ENCODE measurements at regions not wholly inside any gene's neighbourhood (a gene's known extent, or its start where the extent isn't known, plus 50 kb on each side); places are given as distances from the start of the nearest gene placed in this dataset.
A peak's percentile ranks its signal among the peaks of the same experiment; 100 is the strongest.

DNA sequence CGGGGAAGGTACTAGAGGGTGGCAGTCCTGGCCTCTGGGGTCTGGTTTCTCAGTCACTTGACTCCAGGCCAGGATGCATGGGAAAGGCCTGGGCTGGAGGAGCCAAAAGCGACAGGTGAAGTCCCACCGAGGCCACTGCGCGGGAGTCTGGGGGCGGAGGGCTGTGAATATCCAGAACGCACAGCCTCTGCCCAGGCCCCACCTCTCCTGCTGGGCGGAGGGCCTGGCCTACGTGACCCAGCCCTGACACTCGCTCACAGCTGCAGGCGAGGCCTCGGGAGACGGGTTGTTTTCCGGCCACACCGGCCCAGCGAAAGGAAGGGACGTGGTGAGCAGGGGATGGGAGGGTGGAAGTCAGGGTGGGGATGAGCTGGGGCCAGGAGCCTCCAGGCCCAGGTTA, 91.2 kb downstream of the RFLNA start (continued):
- TF ChIP-seq, protein P1, sequence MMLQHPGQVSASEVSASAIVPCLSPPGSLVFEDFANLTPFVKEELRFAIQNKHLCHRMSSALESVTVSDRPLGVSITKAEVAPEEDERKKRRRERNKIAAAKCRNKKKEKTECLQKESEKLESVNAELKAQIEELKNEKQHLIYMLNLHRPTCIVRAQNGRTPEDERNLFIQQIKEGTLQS (CRISPR knock-in tag; conservative IDR thresholded peaks at IDR 0.05): no peak

DNA sequence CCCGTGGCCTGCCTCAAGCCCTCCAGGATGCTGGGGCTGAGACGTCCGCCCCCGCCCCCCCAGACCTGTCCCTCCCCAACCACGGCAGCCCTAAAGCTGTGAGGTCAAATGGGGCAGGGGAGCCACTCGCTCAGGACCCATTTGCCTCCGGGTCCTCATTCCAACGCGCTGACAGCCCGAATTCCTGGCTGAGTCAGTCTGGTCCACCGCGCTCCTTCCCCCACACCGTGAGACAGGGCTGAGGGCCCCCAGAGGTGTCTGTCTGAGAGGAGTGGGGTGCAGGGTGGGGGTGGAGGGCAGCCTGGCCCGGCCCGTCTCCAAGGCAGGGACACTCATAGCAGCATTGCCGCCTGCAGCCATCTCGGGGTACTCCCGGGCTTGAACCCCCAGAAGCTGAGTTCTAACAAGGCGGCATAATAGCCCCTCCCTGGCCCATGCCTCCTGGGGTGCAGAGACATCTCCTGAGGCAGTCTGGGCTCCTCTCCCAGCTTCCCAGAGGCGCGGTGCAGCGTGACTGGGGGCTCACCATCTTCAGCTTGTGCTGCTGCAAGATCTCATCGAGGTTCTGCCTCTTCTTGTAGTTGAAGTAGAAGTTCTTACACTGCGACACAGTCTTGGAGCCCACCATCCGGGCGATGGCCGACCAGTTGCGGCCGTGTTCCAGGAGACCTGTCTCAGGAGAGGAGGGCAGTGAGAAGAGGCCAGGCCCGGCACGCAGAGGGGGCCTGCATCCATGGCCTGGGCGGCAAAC, 90.5 kb downstream of the RFLNA start:
- POLR2A ChIA-PET: no interaction called here

DNA sequence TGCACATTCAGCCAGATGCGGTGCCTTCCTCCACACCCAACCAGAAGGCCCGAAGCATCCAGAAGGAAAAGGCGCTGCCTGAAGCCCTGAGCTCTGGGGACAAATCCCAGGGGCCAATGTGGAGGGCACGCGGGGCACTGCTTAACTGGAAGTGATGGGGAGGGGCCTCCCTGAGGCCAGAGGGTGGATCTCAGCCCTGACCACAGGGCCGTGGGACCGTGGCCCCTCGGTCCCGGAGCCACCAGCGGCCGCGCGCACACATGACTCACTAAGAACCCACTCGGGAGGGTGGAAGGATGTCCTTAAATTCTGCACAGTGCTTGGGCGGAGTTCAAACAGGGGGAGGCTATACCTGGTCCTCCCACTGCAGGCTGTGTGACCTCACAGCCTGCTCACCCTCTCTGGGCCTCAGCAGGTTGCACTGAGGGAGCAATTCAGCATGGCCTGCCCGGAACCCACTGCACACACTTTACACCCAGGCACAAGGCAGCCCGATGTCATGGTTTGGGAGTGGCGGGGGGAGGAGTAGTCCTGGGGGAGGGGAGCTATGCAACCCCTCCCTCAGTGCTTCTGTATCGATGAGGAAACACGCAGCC, 89.5 kb downstream of the RFLNA start:
- ChIA-PET POLR2A (no interaction called here), CTCF (no interaction called here)
- TF ChIP-seq, protein P2, sequence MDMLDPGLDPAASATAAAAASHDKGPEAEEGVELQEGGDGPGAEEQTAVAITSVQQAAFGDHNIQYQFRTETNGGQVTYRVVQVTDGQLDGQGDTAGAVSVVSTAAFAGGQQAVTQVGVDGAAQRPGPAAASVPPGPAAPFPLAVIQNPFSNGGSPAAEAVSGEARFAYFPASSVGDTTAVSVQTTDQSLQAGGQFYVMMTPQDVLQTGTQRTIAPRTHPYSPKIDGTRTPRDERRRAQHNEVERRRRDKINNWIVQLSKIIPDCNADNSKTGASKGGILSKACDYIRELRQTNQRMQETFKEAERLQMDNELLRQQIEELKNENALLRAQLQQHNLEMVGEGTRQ (CRISPR knock-in tag; IDR thresholded peaks at IDR 0.05): no peak
- TF ChIP-seq, protein P3, sequence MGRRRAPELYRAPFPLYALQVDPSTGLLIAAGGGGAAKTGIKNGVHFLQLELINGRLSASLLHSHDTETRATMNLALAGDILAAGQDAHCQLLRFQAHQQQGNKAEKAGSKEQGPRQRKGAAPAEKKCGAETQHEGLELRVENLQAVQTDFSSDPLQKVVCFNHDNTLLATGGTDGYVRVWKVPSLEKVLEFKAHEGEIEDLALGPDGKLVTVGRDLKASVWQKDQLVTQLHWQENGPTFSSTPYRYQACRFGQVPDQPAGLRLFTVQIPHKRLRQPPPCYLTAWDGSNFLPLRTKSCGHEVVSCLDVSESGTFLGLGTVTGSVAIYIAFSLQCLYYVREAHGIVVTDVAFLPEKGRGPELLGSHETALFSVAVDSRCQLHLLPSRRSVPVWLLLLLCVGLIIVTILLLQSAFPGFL (CRISPR knock-in tag; IDR thresholded peaks at IDR 0.05; ENCODE audit: borderline replicate concordance): no peak
- TF ChIP-seq NR2C2 (CRISPR knock-in tag; IDR thresholded peaks at IDR 0.05) (no peak), GTF2I (CRISPR knock-in tag; conservative IDR thresholded peaks at IDR 0.05) (no peak), JAZF1 (CRISPR knock-in tag; IDR thresholded peaks at IDR 0.05) (no peak), NFYB (CRISPR knock-in tag; conservative IDR thresholded peaks at IDR 0.05; ENCODE audit: low read depth) (no peak), ZNF317 (CRISPR knock-in tag; IDR thresholded peaks at IDR 0.05; ENCODE audit: borderline replicate concordance, low read depth) (no peak)
- TF ChIP-seq, protein P4, sequence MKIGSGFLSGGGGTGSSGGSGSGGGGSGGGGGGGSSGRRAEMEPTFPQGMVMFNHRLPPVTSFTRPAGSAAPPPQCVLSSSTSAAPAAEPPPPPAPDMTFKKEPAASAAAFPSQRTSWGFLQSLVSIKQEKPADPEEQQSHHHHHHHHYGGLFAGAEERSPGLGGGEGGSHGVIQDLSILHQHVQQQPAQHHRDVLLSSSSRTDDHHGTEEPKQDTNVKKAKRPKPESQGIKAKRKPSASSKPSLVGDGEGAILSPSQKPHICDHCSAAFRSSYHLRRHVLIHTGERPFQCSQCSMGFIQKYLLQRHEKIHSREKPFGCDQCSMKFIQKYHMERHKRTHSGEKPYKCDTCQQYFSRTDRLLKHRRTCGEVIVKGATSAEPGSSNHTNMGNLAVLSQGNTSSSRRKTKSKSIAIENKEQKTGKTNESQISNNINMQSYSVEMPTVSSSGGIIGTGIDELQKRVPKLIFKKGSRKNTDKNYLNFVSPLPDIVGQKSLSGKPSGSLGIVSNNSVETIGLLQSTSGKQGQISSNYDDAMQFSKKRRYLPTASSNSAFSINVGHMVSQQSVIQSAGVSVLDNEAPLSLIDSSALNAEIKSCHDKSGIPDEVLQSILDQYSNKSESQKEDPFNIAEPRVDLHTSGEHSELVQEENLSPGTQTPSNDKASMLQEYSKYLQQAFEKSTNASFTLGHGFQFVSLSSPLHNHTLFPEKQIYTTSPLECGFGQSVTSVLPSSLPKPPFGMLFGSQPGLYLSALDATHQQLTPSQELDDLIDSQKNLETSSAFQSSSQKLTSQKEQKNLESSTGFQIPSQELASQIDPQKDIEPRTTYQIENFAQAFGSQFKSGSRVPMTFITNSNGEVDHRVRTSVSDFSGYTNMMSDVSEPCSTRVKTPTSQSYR (CRISPR knock-in tag; IDR thresholded peaks at IDR 0.05): no peak
- TF ChIP-seq, protein P5, sequence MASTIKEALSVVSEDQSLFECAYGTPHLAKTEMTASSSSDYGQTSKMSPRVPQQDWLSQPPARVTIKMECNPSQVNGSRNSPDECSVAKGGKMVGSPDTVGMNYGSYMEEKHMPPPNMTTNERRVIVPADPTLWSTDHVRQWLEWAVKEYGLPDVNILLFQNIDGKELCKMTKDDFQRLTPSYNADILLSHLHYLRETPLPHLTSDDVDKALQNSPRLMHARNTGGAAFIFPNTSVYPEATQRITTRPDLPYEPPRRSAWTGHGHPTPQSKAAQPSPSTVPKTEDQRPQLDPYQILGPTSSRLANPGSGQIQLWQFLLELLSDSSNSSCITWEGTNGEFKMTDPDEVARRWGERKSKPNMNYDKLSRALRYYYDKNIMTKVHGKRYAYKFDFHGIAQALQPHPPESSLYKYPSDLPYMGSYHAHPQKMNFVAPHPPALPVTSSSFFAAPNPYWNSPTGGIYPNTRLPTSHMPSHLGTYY (CRISPR knock-in tag; IDR thresholded peaks at IDR 0.05): no peak
- TF ChIP-seq, protein P6, sequence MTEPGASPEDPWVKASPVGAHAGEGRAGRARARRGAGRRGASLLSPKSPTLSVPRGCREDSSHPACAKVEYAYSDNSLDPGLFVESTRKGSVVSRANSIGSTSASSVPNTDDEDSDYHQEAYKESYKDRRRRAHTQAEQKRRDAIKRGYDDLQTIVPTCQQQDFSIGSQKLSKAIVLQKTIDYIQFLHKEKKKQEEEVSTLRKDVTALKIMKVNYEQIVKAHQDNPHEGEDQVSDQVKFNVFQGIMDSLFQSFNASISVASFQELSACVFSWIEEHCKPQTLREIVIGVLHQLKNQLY (CRISPR knock-in tag; IDR thresholded peaks at IDR 0.05): no peak
- TF ChIP-seq, protein P7, sequence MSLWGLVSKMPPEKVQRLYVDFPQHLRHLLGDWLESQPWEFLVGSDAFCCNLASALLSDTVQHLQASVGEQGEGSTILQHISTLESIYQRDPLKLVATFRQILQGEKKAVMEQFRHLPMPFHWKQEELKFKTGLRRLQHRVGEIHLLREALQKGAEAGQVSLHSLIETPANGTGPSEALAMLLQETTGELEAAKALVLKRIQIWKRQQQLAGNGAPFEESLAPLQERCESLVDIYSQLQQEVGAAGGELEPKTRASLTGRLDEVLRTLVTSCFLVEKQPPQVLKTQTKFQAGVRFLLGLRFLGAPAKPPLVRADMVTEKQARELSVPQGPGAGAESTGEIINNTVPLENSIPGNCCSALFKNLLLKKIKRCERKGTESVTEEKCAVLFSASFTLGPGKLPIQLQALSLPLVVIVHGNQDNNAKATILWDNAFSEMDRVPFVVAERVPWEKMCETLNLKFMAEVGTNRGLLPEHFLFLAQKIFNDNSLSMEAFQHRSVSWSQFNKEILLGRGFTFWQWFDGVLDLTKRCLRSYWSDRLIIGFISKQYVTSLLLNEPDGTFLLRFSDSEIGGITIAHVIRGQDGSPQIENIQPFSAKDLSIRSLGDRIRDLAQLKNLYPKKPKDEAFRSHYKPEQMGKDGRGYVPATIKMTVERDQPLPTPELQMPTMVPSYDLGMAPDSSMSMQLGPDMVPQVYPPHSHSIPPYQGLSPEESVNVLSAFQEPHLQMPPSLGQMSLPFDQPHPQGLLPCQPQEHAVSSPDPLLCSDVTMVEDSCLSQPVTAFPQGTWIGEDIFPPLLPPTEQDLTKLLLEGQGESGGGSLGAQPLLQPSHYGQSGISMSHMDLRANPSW (CRISPR knock-in tag; conservative IDR thresholded peaks at IDR 0.05; ENCODE audit: low read depth): no peak
- peaks cover 12% of the 10 kb centered on the region for H3K36me3 Mint-ChIP-seq
- no peaks in the 10 kb centered on the region for H3K27me3 Mint-ChIP-seq (ENCODE audit: low read depth)
- H3K9me3 Mint-ChIP-seq: no peaks in the 10 kb centered on the region
- 0 out of 2 replicates have a peak overlapping the region, but pooled peaks have one; percentile 76 for H3K27ac Mint-ChIP-seq
- ATAC-seq (no peak), DNase-seq (ENCODE audit: low spot score) (no peak)
- H3K4me3 Mint-ChIP-seq: no peak overlapping the region
- H3K4me1 Mint-ChIP-seq: peaks cover 3% of the 10 kb centered on the region; the same call in 1 of the 2 replicates

More for the DNA sequence above, 90.5 kb downstream of the RFLNA start:
- peaks cover 6% of the 10 kb centered on the region; the same call in 1 of the 2 replicates for H3K4me1 Mint-ChIP-seq
- no peaks in the 10 kb centered on the region for H3K9me3 Mint-ChIP-seq
- no peak overlapping the region for H3K27ac Mint-ChIP-seq
- DNase-seq (ENCODE audit: low spot score) (no peak), ATAC-seq (no peak)
- no peaks in the 10 kb centered on the region for H3K27me3 Mint-ChIP-seq (ENCODE audit: low read depth)
- no peak for TF ChIP-seq FOXJ3 (CRISPR knock-in tag; IDR thresholded peaks at IDR 0.05; ENCODE audit: borderline replicate concordance)
- H3K36me3 Mint-ChIP-seq: peaks cover 9% of the 10 kb centered on the region
- CTCF ChIA-PET: no interaction called here
- H3K4me3 Mint-ChIP-seq: no peak overlapping the region

All from WTC11 (cell line).